Breast epithelium (tissue), 3 donors: ENCODE measurements at regions not wholly inside any gene's neighbourhood (a gene's known extent, or its start where the extent isn't known, plus 50 kb on each side); places are given as distances from the start of the nearest gene placed in this dataset.

ENCODE experiments used
- POLR2A ChIP-seq: fragments of 450-650 bp; IDR thresholded peaks from one replicate; pipeline ENCODE4 v1.6.1; 2016; ENCODE audit warnings: antibody characterized with exemption, mild to moderate bottlenecking, moderate library complexity
- POLR2AphosphoS5 ChIP-seq, 3 donors: sonication (generic); formaldehyde crosslinking; IDR thresholded peaks; one replicate each; pipeline ENCODE4 v1.6.1; 2017; ENCODE audit warnings: antibody characterized with exemption in 3 of 3
- TF ChIP-seq, protein P1 (sequence below), 3 donors: fragments of 450-650 bp; IDR thresholded peaks; one replicate each; pipeline ENCODE4 v1.5.1; 2016 to 2017; ENCODE audit warnings: antibody characterized with exemption in 3 of 3, mild to moderate bottlenecking in 3 of 3, moderate library complexity in 3 of 3

DNA sequence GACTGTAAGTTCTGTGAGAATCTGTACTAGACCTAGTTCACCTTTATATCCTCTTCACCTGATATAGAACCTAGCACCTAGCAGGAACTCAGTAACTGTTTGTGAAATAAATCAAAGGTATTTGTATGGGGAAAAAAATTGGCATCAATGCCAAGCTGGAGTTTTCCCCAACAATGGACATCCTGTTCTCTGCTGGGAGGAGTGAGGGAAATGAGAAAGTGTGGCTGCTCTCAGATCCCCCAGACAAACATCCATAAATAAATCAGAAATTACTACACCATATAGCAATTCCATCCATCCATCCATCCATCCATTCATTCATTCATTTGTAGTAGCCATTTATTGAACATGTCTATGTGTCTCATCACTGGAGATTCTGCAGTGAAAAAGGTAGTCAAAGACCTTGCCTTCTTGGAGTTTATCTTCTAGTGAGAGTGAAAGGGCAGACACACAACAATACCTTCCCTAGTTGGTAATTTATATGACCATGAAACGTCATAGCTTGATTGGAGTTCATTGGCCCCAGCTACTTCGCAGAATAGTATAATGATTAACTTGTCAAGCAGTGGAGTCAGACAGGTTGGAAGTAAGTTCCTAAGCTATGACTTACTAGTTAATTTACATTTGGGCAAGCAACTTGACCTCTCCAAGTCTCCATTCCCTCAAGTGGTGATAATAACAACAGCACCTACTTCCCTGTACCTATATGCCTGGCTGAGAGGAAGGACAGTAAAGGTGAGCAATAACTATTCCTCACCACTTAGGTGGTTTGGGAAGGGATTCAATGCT, 98.7 kb upstream of the KIT start:
- TF ChIP-seq, protein P1, sequence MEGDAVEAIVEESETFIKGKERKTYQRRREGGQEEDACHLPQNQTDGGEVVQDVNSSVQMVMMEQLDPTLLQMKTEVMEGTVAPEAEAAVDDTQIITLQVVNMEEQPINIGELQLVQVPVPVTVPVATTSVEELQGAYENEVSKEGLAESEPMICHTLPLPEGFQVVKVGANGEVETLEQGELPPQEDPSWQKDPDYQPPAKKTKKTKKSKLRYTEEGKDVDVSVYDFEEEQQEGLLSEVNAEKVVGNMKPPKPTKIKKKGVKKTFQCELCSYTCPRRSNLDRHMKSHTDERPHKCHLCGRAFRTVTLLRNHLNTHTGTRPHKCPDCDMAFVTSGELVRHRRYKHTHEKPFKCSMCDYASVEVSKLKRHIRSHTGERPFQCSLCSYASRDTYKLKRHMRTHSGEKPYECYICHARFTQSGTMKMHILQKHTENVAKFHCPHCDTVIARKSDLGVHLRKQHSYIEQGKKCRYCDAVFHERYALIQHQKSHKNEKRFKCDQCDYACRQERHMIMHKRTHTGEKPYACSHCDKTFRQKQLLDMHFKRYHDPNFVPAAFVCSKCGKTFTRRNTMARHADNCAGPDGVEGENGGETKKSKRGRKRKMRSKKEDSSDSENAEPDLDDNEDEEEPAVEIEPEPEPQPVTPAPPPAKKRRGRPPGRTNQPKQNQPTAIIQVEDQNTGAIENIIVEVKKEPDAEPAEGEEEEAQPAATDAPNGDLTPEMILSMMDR (IDR thresholded peaks at IDR 0.05), result no peak
- TF ChIP-seq POLR2AphosphoS5 (IDR thresholded peaks at IDR 0.05) (no peak), POLR2A (no peak)
